IMR-90 (cell line): ENCODE measurements at regions not wholly inside any gene's neighbourhood (a gene's known extent, or its start where the extent isn't known, plus 50 kb on each side); places are given as distances from the start of the nearest gene placed in this dataset.

Source experiments
- POLR2A ChIP-seq: IDR thresholded peaks from 2 replicates; pipeline ENCODE4 v1.6.1; 2012; ENCODE audit warnings: mild to moderate bottlenecking, low read depth, low read length
- TF ChIP-seq, protein P1 (sequence below): conservative IDR thresholded peaks from 2 replicates; pipeline ENCODE4 v1.5.1; 2012; ENCODE audit warnings: mild to moderate bottlenecking, low read depth, low read length, improper control_type of control experiment

DNA sequence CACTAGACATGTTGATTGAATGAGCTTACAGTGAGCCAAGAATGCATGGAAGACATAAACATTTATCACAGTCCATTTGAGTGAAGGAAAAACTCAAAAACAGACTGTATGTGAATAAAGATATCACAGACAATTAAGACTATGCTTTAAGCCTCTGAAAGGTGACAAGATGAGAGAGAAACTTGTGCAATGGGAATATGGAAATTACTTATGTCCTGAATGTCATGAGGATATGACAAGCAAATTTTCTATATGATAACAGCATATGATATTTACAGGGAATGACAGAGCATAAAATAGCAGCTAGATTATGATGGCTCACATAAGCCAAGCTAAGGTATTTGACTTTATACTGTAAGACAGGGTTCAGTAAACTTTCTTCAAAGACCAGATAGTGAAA, 1153.1 kb upstream of the USP15 start:
- TF ChIP-seq, protein P1, sequence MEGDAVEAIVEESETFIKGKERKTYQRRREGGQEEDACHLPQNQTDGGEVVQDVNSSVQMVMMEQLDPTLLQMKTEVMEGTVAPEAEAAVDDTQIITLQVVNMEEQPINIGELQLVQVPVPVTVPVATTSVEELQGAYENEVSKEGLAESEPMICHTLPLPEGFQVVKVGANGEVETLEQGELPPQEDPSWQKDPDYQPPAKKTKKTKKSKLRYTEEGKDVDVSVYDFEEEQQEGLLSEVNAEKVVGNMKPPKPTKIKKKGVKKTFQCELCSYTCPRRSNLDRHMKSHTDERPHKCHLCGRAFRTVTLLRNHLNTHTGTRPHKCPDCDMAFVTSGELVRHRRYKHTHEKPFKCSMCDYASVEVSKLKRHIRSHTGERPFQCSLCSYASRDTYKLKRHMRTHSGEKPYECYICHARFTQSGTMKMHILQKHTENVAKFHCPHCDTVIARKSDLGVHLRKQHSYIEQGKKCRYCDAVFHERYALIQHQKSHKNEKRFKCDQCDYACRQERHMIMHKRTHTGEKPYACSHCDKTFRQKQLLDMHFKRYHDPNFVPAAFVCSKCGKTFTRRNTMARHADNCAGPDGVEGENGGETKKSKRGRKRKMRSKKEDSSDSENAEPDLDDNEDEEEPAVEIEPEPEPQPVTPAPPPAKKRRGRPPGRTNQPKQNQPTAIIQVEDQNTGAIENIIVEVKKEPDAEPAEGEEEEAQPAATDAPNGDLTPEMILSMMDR = no peak
- no peak for TF ChIP-seq POLR2A
